Left ventricle myocardium inferior (tissue), 1 donor: ENCODE measurements at regions not wholly inside any gene's neighbourhood (a gene's known extent, or its start where the extent isn't known, plus 50 kb on each side); places are given as distances from the start of the nearest gene placed in this dataset.

Experiments
- DNase-seq: peaks from one replicate; pipeline ENCODE4 v3.0.0-alpha.2; 2020
- H3K27ac ChIP-seq: fragments of 200-600 bp; replicated peaks from 2 replicates; pipeline ENCODE4 v1.8.0; 2021
- H3K27me3 ChIP-seq: fragments of 200-600 bp; 2 replicates; pipeline ENCODE4 v1.8.0; 2021; ENCODE audit warnings: low read depth
- H3K36me3 ChIP-seq: fragments of 200-600 bp; 2 replicates; pipeline ENCODE4 v1.8.0; 2021
- H3K4me1 ChIP-seq: fragments of 200-600 bp; 2 replicates; pipeline ENCODE4 v1.8.0; 2021
- H3K4me3 ChIP-seq: fragments of 200-600 bp; 2 replicates; pipeline ENCODE4 v1.8.0; 2021; ENCODE audit warnings: mild to moderate bottlenecking, moderate library complexity
- H3K9me3 ChIP-seq: fragments of 200-600 bp; replicated peaks from 2 replicates; pipeline ENCODE4 v1.8.0; 2021
- CTCF ChIP-seq: fragments of 200-600 bp; IDR thresholded peaks from 2 replicates; pipeline ENCODE4 v1.8.0; 2021; ENCODE audit warnings: antibody characterized with exemption, mild to moderate bottlenecking, borderline replicate concordance
- intact Hi-C: fragments of 100-400 bp; cut with micrococcal nuclease; formaldehyde crosslinking; loops from one replicate; pipeline ENCODE4 v1.11.0; 2022
- donor health status: DM: no; HTN: yes; CAD: no; lungs with severe emphysema.

GRCh38 chr4:145283909-145284308 is 103.5 kb upstream of the OTUD4 start:
- peaks cover 36% of the 10 kb centered on the region for H3K4me1 ChIP-seq
- H3K9me3 ChIP-seq: peaks cover 8% of the 10 kb centered on the region
- intact Hi-C loops: no loop called here
- H3K36me3 ChIP-seq: no peaks in the 10 kb centered on the region
- TF ChIP-seq CTCF: no peak
- H3K27ac ChIP-seq: no peak overlapping the region
- DNase-seq: no peak
- H3K4me3 ChIP-seq: no peak overlapping the region
- no peaks in the 10 kb centered on the region for H3K27me3 ChIP-seq

GRCh38 chr4:145281951-145282350 is 101.6 kb upstream of the OTUD4 start:
- no peaks in the 10 kb centered on the region for H3K27me3 ChIP-seq
- no peaks in the 10 kb centered on the region for H3K9me3 ChIP-seq
- peaks cover 46% of the 10 kb centered on the region for H3K4me1 ChIP-seq
- H3K4me3 ChIP-seq: no peak overlapping the region
- TF ChIP-seq CTCF: no peak
- intact Hi-C loops: no loop called here
- H3K27ac ChIP-seq: no peak overlapping the region
- DNase-seq: no peak
- H3K36me3 ChIP-seq: no peaks in the 10 kb centered on the region

GRCh38 chr4:145281224-145281623 is 100.8 kb upstream of the OTUD4 start:
- TF ChIP-seq CTCF: no peak
- H3K4me3 ChIP-seq: no peak overlapping the region
- H3K4me1 ChIP-seq: peaks cover 46% of the 10 kb centered on the region
- H3K36me3 ChIP-seq: no peaks in the 10 kb centered on the region
- no peaks in the 10 kb centered on the region for H3K27me3 ChIP-seq
- DNase-seq: no peak
- intact Hi-C loops: no loop called here
- H3K9me3 ChIP-seq: no peaks in the 10 kb centered on the region
- peak overlapping the region; percentile 15 for H3K27ac ChIP-seq

GRCh38 chr4:145280541-145280940 is 100.2 kb upstream of the OTUD4 start:
- Histone ChIP-seq H3K9me3 (no peaks in the 10 kb centered on the region), H3K4me3 (no peak overlapping the region), H3K4me1 (peaks cover 46% of the 10 kb centered on the region), H3K27me3 (no peaks in the 10 kb centered on the region), H3K27ac (peak overlapping the region; percentile 15), H3K36me3 (no peaks in the 10 kb centered on the region)
- TF ChIP-seq CTCF: no peak
- intact Hi-C loops: no loop called here
- DNase-seq: no peak

GRCh38 chr4:145279122-145279960 is 99.0 kb upstream of the OTUD4 start:
- Histone ChIP-seq H3K27ac (peak overlapping the region; percentile 62), H3K9me3 (no peaks in the 10 kb centered on the region), H3K4me3 (peak overlapping the region; percentile 3), H3K4me1 (peaks cover 46% of the 10 kb centered on the region), H3K36me3 (no peaks in the 10 kb centered on the region), H3K27me3 (no peaks in the 10 kb centered on the region)
- intact Hi-C loops: no loop called here
- no peak for TF ChIP-seq CTCF
- no peak for DNase-seq
